Gastroesophageal sphincter (tissue), 4 donors: ENCODE measurements at regions not wholly inside any gene's neighbourhood (a gene's known extent, or its start where the extent isn't known, plus 50 kb on each side); places are given as distances from the start of the nearest gene placed in this dataset.

Experiments
- ATAC-seq: fragments of 150-250 bp; one replicate; pipeline ENCODE4 v1.9.1; 2016; ENCODE audit warnings: mild to moderate bottlenecking, moderate library complexity
- H3K27ac ChIP-seq, 4 donors: fragments of 200-600 bp; sonication (generic) in 3 of 4; 1 replicate in 3 of 4; 2 replicates in 1 of 4; pipeline ENCODE4 v1.5.1; 2016 to 2019
- H3K27me3 ChIP-seq: fragments of 200-600 bp; sonication (generic); one replicate; pipeline ENCODE4 v1.5.1; 2019
- H3K36me3 ChIP-seq, 2 donors: fragments of 200-600 bp; sonication (generic); one replicate each; pipeline ENCODE4 v1.5.1; 2019; ENCODE audit warnings: control low read depth in 1 of 2
- H3K4me1 ChIP-seq, 3 donors: fragments of 200-600 bp; sonication (generic); 1 replicate in 2 of 3; 2 replicates in 1 of 3; pipeline ENCODE4 v1.5.1; 2016 to 2019; ENCODE audit warnings: control low read depth in 2 of 3
- H3K4me3 ChIP-seq, 2 donors: fragments of 200-600 bp; sonication (generic); one replicate each; pipeline ENCODE4 v1.5.1; 2019; ENCODE audit warnings: mild to moderate bottlenecking in 1 of 2, moderate library complexity in 1 of 2
- H3K9me3 ChIP-seq, 3 donors: fragments of 200-600 bp; sonication (generic); one replicate each; pipeline ENCODE4 v1.5.1; 2017 to 2019; ENCODE audit warnings: control low read depth in 2 of 3
- CTCF ChIP-seq, 4 experiments: fragments of 200-600 bp in 2 of 4; fragments of 450-650 bp in 2 of 4; sonication (generic) in 1 of 4; IDR thresholded peaks; one replicate each; pipeline ENCODE4 v1.5.1; 2017 to 2019; ENCODE audit warnings: antibody characterized with exemption in 4 of 4, mild to moderate bottlenecking in 2 of 4, moderate library complexity in 2 of 4
- EP300 ChIP-seq: sonication (generic); formaldehyde crosslinking; IDR thresholded peaks from one replicate; pipeline ENCODE4 v1.6.1; 2017; ENCODE audit warnings: antibody characterized with exemption, mild to moderate bottlenecking
- POLR2A ChIP-seq, 2 donors: fragments of 450-650 bp; IDR thresholded peaks; one replicate each; pipeline ENCODE4 v1.6.1; 2017; ENCODE audit warnings: antibody characterized with exemption in 2 of 2, mild to moderate bottlenecking in 2 of 2, moderate library complexity in 1 of 2
- POLR2AphosphoS5 ChIP-seq: sonication (generic); formaldehyde crosslinking; IDR thresholded peaks from one replicate; pipeline ENCODE4 v1.6.1; 2017; ENCODE audit warnings: antibody characterized with exemption
- WGBS, 2 donors: methylation state at CpG; one replicate each; pipeline ENCODE4 v1.1.5; 2018; ENCODE audit warnings: low coverage in 1 of 2; 5-methylcytosine and 5-hydroxymethylcytosine counted together

- no peak overlapping the region for H3K27ac ChIP-seq
- TF ChIP-seq CTCF (IDR thresholded peaks at IDR 0.05) (no peak), EP300 (no peak), POLR2AphosphoS5 (no peak), POLR2A (IDR thresholded peaks at IDR 0.05) (no peak)
Observed at GRCh38 chr2:23221236-23221635, 163.7 kb upstream of the KLHL29 start.

GRCh38 chr2:23221901-23222300 is 163.1 kb upstream of the KLHL29 start:
- Histone ChIP-seq H3K4me3 (no peak overlapping the region), H3K4me1 (no peaks in the 10 kb centered on the region), H3K27me3 (no peaks in the 10 kb centered on the region), H3K27ac (no peak overlapping the region), H3K36me3 (no peaks in the 10 kb centered on the region), H3K9me3 (no peaks in the 10 kb centered on the region)
- no peak for ATAC-seq
- no peak for TF ChIP-seq CTCF (IDR thresholded peaks at IDR 0.05)
- TF ChIP-seq POLR2A (IDR thresholded peaks at IDR 0.05): no peak
- TF ChIP-seq POLR2AphosphoS5: no peak
- no peak for TF ChIP-seq EP300
- WGBS, 2 donors: 85 to 90% methylated on average over 2 to 4 of the region's 4 CpGs

More at GRCh38 chr2:23221236-23221635, 163.7 kb upstream of the KLHL29 start:
- Histone ChIP-seq H3K4me1 (no peaks in the 10 kb centered on the region), H3K27me3 (no peaks in the 10 kb centered on the region), H3K9me3 (no peaks in the 10 kb centered on the region), H3K36me3 (no peaks in the 10 kb centered on the region), H3K4me3 (no peak overlapping the region)
- ATAC-seq: no peak
- 81 to 88% methylated on average over 5 of the region's 5 CpGs for WGBS, 2 donors

DNA sequence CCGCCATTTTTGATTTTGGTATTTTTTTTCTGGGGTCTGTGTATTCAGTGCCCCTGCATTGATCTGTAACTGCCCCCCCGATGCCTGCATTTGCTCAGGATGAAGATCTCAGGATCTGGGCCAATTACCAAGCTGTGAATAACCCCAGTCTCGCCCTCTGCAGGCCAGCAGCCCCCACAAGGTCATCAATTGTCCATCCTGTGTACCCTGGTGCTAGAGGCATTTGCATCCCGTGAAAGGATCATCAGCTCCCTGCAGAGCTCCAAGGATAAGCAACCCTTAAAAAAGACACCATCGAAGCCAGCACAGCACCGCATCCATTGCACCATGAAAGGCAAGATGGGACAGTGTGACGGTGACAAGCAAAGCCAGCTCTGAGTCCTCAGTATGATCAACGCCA is 154.1 kb upstream of the KLHL29 start:
- Histone ChIP-seq H3K4me1 (no peaks in the 10 kb centered on the region), H3K36me3 (no peaks in the 10 kb centered on the region), H3K9me3 (no peaks in the 10 kb centered on the region), H3K4me3 (no peak overlapping the region), H3K27ac (no peak overlapping the region), H3K27me3 (no peaks in the 10 kb centered on the region)
- ATAC-seq: no peak
- TF ChIP-seq EP300 (no peak), POLR2A (IDR thresholded peaks at IDR 0.05) (no peak), POLR2AphosphoS5 (no peak), CTCF (IDR thresholded peaks at IDR 0.05) (no peak)
- WGBS, 2 donors: 71 to 90% methylated on average over 1 to 7 of the region's 8 CpGs

DNA sequence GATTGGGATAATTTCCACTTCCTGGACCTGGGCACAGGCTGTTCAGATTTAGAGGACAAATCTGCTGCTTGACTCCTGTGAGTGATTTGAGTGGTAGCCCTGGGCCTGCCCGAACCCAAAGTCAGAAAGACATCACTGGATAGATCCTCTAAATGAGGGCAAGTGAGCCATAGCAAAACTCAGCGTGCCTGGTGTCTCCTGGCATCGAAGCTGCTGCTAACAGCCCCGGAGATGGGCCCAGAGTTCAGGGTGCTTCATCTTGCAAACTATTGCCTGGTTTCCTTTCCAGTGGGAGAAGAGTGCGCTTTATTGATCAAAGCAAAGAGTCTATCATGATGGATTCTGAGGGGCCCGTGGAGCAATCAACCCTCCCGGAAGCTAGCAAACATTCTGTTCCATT is 153.1 kb upstream of the KLHL29 start:
- no peak overlapping the region for H3K27ac ChIP-seq
- H3K4me3 ChIP-seq: no peak overlapping the region
- H3K9me3 ChIP-seq: no peaks in the 10 kb centered on the region
- H3K27me3 ChIP-seq: no peaks in the 10 kb centered on the region
- H3K36me3 ChIP-seq: no peaks in the 10 kb centered on the region
- TF ChIP-seq EP300: no peak
- no peak for TF ChIP-seq POLR2A (IDR thresholded peaks at IDR 0.05)
- TF ChIP-seq POLR2AphosphoS5: no peak
- ATAC-seq: no peak
- no peaks in the 10 kb centered on the region for H3K4me1 ChIP-seq
- WGBS, 2 donors: 93 to 98% methylated on average over 4 to 6 of the region's 7 CpGs

DNA sequence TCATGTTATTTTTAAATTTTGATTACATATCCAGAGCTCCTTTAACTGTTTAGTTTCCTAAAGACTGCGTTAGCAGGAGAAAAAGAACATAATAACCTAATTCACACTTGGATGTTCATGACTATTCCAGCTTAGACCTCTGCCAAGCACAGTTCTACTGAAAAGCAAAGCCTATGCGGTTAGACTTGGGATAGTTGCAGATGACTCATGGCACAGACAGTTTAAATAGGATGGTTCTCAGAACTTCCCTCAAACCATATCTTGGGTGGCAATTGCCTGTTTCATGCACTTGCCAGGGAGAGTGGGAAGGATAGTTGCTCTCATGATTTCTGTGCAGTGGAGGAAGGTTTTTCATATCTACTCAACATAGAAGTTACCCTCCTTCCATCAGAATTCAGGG is 149.7 kb upstream of the KLHL29 start:
- WGBS, 2 donors: 73 to 94% methylated on average over 2 of the region's 2 CpGs
- H3K36me3 ChIP-seq: no peaks in the 10 kb centered on the region

More for the DNA sequence above, 149.7 kb upstream of the KLHL29 start:
- no peak for ATAC-seq
- TF ChIP-seq EP300 (no peak), POLR2A (IDR thresholded peaks at IDR 0.05) (no peak), POLR2AphosphoS5 (no peak), CTCF (IDR thresholded peaks at IDR 0.05) (no peak)
- H3K27me3 ChIP-seq: no peaks in the 10 kb centered on the region
- H3K4me1 ChIP-seq: no peaks in the 10 kb centered on the region
- no peak overlapping the region for H3K27ac ChIP-seq
- no peaks in the 10 kb centered on the region for H3K9me3 ChIP-seq
- no peak overlapping the region for H3K4me3 ChIP-seq
